Nephron (organoid): ENCODE measurements at regions not wholly inside any gene's neighbourhood (a gene's known extent, or its start where the extent isn't known, plus 50 kb on each side); places are given as distances from the start of the nearest gene placed in this dataset.

Source experiments
- H3K27ac Mint-ChIP-seq, 3 experiments: 2 replicates each; pipeline ENCODE4 v1.8.0; 2020; ENCODE audit warnings: mixed read lengths in 3 of 3, mild to moderate bottlenecking in 2 of 3, moderate library complexity in 1 of 3
- H3K27me3 Mint-ChIP-seq: 2 replicates; pipeline ENCODE4 v1.8.0; 2021; ENCODE audit warnings: low read depth, mild to moderate bottlenecking, moderate library complexity, mixed read lengths
- H3K36me3 Mint-ChIP-seq: 2 replicates; pipeline ENCODE4 v1.8.0; 2020; ENCODE audit warnings: low read depth, mixed read lengths
- H3K4me1 Mint-ChIP-seq: 2 replicates; pipeline ENCODE4 v1.8.0; 2020; ENCODE audit warnings: mixed read lengths
- H3K4me3 Mint-ChIP-seq, 3 experiments: 2 replicates each; pipeline ENCODE4 v1.8.0; 2020; ENCODE audit warnings: mild to moderate bottlenecking in 3 of 3, mixed read lengths in 3 of 3, moderate library complexity in 2 of 3
- H3K9me3 Mint-ChIP-seq: 2 replicates; pipeline ENCODE4 v1.8.0; 2020; ENCODE audit warnings: mixed read lengths
- TF ChIP-seq, protein P1 (sequence below), 3 experiments: fragments of 200-600 bp; sonication (generic); IDR thresholded peaks; one replicate each; pipeline ENCODE4 v1.5.0; 2021; ENCODE audit warnings: antibody characterized with exemption in 3 of 3; ENCODE audit not compliant: unreplicated experiment in 3 of 3

GRCh38 chr2:150578481-150578880 is 91.0 kb upstream of the RND3 start:
- Mint-ChIP-seq H3K9me3 (peaks cover 47% of the 10 kb centered on the region), H3K4me1 (no peaks in the 10 kb centered on the region), H3K27ac (no peak overlapping the region), H3K27me3 (no peaks in the 10 kb centered on the region), H3K36me3 (peaks cover 18% of the 10 kb centered on the region), H3K4me3 (no peak overlapping the region)
- TF ChIP-seq, protein P1, sequence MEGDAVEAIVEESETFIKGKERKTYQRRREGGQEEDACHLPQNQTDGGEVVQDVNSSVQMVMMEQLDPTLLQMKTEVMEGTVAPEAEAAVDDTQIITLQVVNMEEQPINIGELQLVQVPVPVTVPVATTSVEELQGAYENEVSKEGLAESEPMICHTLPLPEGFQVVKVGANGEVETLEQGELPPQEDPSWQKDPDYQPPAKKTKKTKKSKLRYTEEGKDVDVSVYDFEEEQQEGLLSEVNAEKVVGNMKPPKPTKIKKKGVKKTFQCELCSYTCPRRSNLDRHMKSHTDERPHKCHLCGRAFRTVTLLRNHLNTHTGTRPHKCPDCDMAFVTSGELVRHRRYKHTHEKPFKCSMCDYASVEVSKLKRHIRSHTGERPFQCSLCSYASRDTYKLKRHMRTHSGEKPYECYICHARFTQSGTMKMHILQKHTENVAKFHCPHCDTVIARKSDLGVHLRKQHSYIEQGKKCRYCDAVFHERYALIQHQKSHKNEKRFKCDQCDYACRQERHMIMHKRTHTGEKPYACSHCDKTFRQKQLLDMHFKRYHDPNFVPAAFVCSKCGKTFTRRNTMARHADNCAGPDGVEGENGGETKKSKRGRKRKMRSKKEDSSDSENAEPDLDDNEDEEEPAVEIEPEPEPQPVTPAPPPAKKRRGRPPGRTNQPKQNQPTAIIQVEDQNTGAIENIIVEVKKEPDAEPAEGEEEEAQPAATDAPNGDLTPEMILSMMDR (IDR thresholded peaks at IDR 0.05; ENCODE audit: unreplicated experiment in 3 of 3): no peak

- TF ChIP-seq, protein P1 (IDR thresholded peaks at IDR 0.05; ENCODE audit: unreplicated experiment in 3 of 3): no peak
- Mint-ChIP-seq H3K27me3 (no peaks in the 10 kb centered on the region), H3K36me3 (peaks cover 18% of the 10 kb centered on the region), H3K27ac (peak overlapping the region in 1 of 3 experiments; percentile 24), H3K4me1 (no peaks in the 10 kb centered on the region), H3K9me3 (peaks cover 30% of the 10 kb centered on the region), H3K4me3 (no peak overlapping the region)
Observed at GRCh38 chr2:150575861-150576260, 88.4 kb upstream of the RND3 start.

DNA sequence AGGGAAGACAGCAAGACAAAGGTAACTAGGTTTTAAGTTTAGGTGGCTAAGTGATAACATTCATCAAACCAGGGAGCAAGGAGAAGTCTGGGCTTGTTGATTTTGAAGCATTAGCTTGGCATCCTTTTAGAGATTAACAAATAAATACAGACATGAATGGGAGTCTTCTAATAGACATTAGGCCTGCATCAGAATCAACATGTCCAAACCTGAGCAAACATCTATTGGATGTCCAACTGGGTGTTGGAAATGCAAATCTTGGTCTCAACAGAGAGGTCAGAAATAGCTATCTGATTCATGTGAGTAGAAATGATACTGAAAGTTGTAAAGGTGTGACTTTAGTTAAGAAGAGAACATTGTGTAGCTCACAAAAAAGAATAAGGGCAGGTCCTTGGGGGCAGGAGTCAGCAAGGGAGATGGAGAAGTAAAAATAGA is 85.5 kb upstream of the RND3 start:
- peaks cover 13% of the 10 kb centered on the region for H3K9me3 Mint-ChIP-seq
- H3K27me3 Mint-ChIP-seq: no peaks in the 10 kb centered on the region
- TF ChIP-seq, protein P1 (IDR thresholded peaks at IDR 0.05; ENCODE audit: unreplicated experiment in 3 of 3): no peak
- H3K4me1 Mint-ChIP-seq: peaks cover 3% of the 10 kb centered on the region
- no peak overlapping the region for H3K27ac Mint-ChIP-seq
- H3K36me3 Mint-ChIP-seq: peaks cover 6% of the 10 kb centered on the region
- H3K4me3 Mint-ChIP-seq: no peak overlapping the region

GRCh38 chr2:150572194-150572766 is 84.8 kb upstream of the RND3 start:
- no peak overlapping the region for H3K27ac Mint-ChIP-seq
- no peaks in the 10 kb centered on the region for H3K36me3 Mint-ChIP-seq
- peaks cover 5% of the 10 kb centered on the region for H3K4me1 Mint-ChIP-seq
- H3K4me3 Mint-ChIP-seq: no peak overlapping the region
- TF ChIP-seq, protein P1 (IDR thresholded peaks at IDR 0.05; ENCODE audit: unreplicated experiment in 3 of 3): no peak
- H3K27me3 Mint-ChIP-seq: no peaks in the 10 kb centered on the region
- H3K9me3 Mint-ChIP-seq: peaks cover 6% of the 10 kb centered on the region

DNA sequence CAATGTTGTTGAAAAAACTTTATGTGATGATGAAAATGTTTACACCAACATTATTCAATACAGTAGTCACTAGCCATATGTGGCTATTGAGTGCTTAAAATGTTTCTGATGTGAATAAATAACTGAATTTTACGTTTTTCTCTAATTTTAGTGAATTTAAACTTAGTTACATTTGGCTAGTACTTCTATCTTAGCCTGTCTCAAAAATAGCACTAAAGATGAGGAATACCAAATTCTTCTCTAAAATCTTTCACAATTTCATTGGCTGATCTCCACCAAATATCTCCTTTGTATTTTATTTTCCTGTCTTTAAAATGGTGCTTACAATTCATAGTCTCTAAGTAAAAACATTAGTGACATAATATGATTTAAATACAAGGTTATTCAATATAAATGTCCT is 83.7 kb upstream of the RND3 start:
- Mint-ChIP-seq H3K4me1 (peaks cover 5% of the 10 kb centered on the region), H3K27ac (no peak overlapping the region), H3K4me3 (no peak overlapping the region), H3K27me3 (no peaks in the 10 kb centered on the region), H3K9me3 (peaks cover 4% of the 10 kb centered on the region), H3K36me3 (no peaks in the 10 kb centered on the region)
- TF ChIP-seq, protein P1 (IDR thresholded peaks at IDR 0.05; ENCODE audit: unreplicated experiment in 3 of 3): no peak

- H3K4me3 Mint-ChIP-seq: no peak overlapping the region
- peaks cover 5% of the 10 kb centered on the region for H3K4me1 Mint-ChIP-seq
- no peaks in the 10 kb centered on the region for H3K27me3 Mint-ChIP-seq
- no peaks in the 10 kb centered on the region for H3K36me3 Mint-ChIP-seq
- H3K27ac Mint-ChIP-seq: peak overlapping the region in 1 of 3 experiments; percentile 14
- TF ChIP-seq, protein P1 (IDR thresholded peaks at IDR 0.05; ENCODE audit: unreplicated experiment in 3 of 3): no peak
- peaks cover 3% of the 10 kb centered on the region for H3K9me3 Mint-ChIP-seq
Observed at GRCh38 chr2:150570712-150571111, 83.2 kb upstream of the RND3 start.
